ENCODE measurements at regions not wholly inside any gene's neighbourhood (a gene's known extent, or its start where the extent isn't known, plus 50 kb on each side); places are given as distances from the start of the nearest gene placed in this dataset.

DNA sequence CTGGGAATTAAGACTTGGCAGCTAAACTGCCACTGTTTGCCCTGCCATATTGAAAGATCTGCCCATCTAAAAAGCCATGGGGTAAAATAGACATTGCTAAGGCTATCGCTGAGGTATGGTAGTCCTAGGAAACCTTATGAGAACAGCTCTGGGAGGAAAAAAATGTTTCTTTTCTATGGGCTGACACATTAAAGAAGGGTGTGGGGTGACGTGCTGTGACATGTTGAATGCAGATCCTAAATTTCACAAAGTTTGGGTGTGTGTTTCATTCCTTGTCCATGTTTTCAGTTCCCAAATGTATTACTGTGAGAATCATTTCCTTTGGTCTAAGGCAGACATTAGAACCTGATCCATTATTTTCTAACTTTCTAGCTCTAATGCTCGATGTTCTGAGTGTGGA lies 766.4 kb downstream of the BCL11A start:
- Histone ChIP-seq H3K79me2 (ENCODE audit: insufficient read depth, low read length) (no peaks in the 10 kb centered on the region), H3K27me3 (ENCODE audit: insufficient read depth, low read length) (no peaks in the 10 kb centered on the region), H4K20me1 (ENCODE audit: insufficient read depth, low read length) (no peaks in the 10 kb centered on the region), H3K36me3 (ENCODE audit: insufficient read depth, low read length) (no peaks in the 10 kb centered on the region), H3K27ac (ENCODE audit: low read depth, low read length) (no peak overlapping the region), H3K4me1 (ENCODE audit: insufficient read depth, low read length) (no peaks in the 10 kb centered on the region), H3K9me3 (ENCODE audit: low read depth, low read length) (no peaks in the 10 kb centered on the region), H3K4me3 (ENCODE audit: insufficient read depth, low read length) (no peak overlapping the region), H3K4me2 (ENCODE audit: insufficient read depth, low read length) (no peak overlapping the region), H2AFZ (ENCODE audit: low read length) (no peak overlapping the region)
- TF ChIP-seq, protein P1, sequence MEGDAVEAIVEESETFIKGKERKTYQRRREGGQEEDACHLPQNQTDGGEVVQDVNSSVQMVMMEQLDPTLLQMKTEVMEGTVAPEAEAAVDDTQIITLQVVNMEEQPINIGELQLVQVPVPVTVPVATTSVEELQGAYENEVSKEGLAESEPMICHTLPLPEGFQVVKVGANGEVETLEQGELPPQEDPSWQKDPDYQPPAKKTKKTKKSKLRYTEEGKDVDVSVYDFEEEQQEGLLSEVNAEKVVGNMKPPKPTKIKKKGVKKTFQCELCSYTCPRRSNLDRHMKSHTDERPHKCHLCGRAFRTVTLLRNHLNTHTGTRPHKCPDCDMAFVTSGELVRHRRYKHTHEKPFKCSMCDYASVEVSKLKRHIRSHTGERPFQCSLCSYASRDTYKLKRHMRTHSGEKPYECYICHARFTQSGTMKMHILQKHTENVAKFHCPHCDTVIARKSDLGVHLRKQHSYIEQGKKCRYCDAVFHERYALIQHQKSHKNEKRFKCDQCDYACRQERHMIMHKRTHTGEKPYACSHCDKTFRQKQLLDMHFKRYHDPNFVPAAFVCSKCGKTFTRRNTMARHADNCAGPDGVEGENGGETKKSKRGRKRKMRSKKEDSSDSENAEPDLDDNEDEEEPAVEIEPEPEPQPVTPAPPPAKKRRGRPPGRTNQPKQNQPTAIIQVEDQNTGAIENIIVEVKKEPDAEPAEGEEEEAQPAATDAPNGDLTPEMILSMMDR (IDR thresholded peaks at IDR 0.05; ENCODE audit: extremely low read depth, low read depth, low read length) = no peak
- no peak for DNase-seq (ENCODE audit: insufficient read length, low spot score, missing footprints)

DNA sequence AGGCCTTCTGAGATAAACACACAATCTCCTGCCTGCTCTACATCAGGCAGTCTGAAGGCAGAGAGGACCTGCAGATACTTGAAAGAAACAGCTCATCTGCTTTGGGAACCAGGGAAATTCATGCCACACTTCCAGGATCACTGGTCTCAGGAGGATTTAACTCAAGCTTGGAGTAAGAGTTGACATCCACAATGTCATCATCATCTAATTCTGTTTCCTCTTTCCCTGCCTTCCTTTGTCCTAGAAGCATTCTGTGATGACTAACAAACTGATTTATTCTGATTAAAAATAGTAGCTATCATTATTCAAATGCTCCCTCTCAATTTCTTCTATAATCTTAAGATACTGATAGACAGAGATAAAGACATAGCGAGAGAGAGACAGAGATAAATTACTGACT lies 766.8 kb downstream of the BCL11A start:
- H4K20me1 ChIP-seq (ENCODE audit: insufficient read depth, low read length) = no peaks in the 10 kb centered on the region
- no peaks in the 10 kb centered on the region for H3K27me3 ChIP-seq (ENCODE audit: insufficient read depth, low read length)
- no peaks in the 10 kb centered on the region for H3K36me3 ChIP-seq (ENCODE audit: insufficient read depth, low read length)
- H3K4me3 ChIP-seq (ENCODE audit: insufficient read depth, low read length) = no peak overlapping the region
- no peak overlapping the region for H2AFZ ChIP-seq (ENCODE audit: low read length)
- no peaks in the 10 kb centered on the region for H3K4me1 ChIP-seq (ENCODE audit: insufficient read depth, low read length)
- no peak overlapping the region for H3K4me2 ChIP-seq (ENCODE audit: insufficient read depth, low read length)
- TF ChIP-seq, protein P1 (IDR thresholded peaks at IDR 0.05; ENCODE audit: extremely low read depth, low read depth, low read length) = no peak
- no peak overlapping the region for H3K27ac ChIP-seq (ENCODE audit: low read depth, low read length)
- H3K9me3 ChIP-seq (ENCODE audit: low read depth, low read length) = no peaks in the 10 kb centered on the region
- H3K79me2 ChIP-seq (ENCODE audit: insufficient read depth, low read length) = no peaks in the 10 kb centered on the region
- no peak for DNase-seq (ENCODE audit: insufficient read length, low spot score, missing footprints)

DNA sequence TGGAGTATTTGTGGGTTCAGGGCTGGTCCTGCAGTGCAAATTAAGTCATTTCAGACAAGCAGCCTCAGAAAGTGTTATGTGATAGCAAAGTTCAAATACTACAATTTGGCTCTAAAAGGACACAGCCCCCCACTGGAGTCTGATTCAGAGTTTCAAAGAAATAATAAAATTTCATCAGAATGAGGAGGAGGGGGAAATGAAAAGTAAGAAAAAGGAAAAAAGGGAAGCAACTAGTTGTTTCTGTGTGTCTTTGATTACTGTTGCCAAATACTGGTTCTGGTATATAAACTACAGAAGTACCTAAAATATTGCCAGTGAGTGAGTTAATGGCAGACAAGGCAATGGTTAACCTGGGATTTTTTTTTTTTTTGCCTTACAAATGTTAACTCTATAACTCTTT lies 773.9 kb downstream of the BCL11A start:
- H3K4me1 ChIP-seq (ENCODE audit: insufficient read depth, low read length) = no peaks in the 10 kb centered on the region
- H3K79me2 ChIP-seq (ENCODE audit: insufficient read depth, low read length) = no peaks in the 10 kb centered on the region
- H3K27ac ChIP-seq (ENCODE audit: low read depth, low read length) = no peak overlapping the region
- H3K4me3 ChIP-seq (ENCODE audit: insufficient read depth, low read length) = no peak overlapping the region
- no peak overlapping the region for H2AFZ ChIP-seq (ENCODE audit: low read length)
- DNase-seq (ENCODE audit: insufficient read length, low spot score, missing footprints) = no peak
- no peaks in the 10 kb centered on the region for H4K20me1 ChIP-seq (ENCODE audit: insufficient read depth, low read length)
- no peak overlapping the region for H3K4me2 ChIP-seq (ENCODE audit: insufficient read depth, low read length)
- no peaks in the 10 kb centered on the region for H3K9me3 ChIP-seq (ENCODE audit: low read depth, low read length)
- no peaks in the 10 kb centered on the region for H3K27me3 ChIP-seq (ENCODE audit: insufficient read depth, low read length)
- TF ChIP-seq, protein P1 (IDR thresholded peaks at IDR 0.05; ENCODE audit: extremely low read depth, low read depth, low read length) = no peak
- H3K36me3 ChIP-seq (ENCODE audit: insufficient read depth, low read length) = no peaks in the 10 kb centered on the region

DNA sequence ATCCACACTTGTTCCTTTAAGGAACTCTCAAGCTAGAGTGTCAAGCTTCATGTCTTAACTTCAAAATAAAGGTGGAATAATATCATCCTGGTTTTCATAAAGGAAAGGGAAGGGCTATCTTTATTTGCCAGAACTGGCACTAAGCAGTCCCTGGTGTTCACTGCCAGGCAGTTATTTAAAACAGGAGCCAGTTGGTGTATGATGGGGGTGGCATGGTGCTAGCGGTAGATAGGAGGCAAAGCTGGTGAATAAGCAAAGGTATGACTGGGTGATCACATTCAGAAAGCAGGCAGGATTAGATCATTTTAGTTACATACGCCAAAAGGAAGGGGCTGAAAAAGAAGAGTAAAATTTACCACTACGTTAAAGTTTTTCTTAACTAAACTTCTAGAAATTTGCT lies 776.3 kb downstream of the BCL11A start:
- H3K9me3 ChIP-seq (ENCODE audit: low read depth, low read length) = no peaks in the 10 kb centered on the region
- no peak overlapping the region for H2AFZ ChIP-seq (ENCODE audit: low read length)
- TF ChIP-seq, protein P1 (IDR thresholded peaks at IDR 0.05; ENCODE audit: extremely low read depth, low read depth, low read length) = no peak
- no peak for DNase-seq (ENCODE audit: insufficient read length, low spot score, missing footprints)
- no peaks in the 10 kb centered on the region for H3K36me3 ChIP-seq (ENCODE audit: insufficient read depth, low read length)
- H3K27me3 ChIP-seq (ENCODE audit: insufficient read depth, low read length) = no peaks in the 10 kb centered on the region
- H3K27ac ChIP-seq (ENCODE audit: low read depth, low read length) = no peak overlapping the region
- no peaks in the 10 kb centered on the region for H4K20me1 ChIP-seq (ENCODE audit: insufficient read depth, low read length)
- H3K4me1 ChIP-seq (ENCODE audit: insufficient read depth, low read length) = no peaks in the 10 kb centered on the region
- H3K4me2 ChIP-seq (ENCODE audit: insufficient read depth, low read length) = no peak overlapping the region
- no peaks in the 10 kb centered on the region for H3K79me2 ChIP-seq (ENCODE audit: insufficient read depth, low read length)
- no peak overlapping the region for H3K4me3 ChIP-seq (ENCODE audit: insufficient read depth, low read length)

All from osteoblast (primary cell).